ENCODE measurements at regions not wholly inside any gene's neighbourhood (a gene's known extent, or its start where the extent isn't known, plus 50 kb on each side); places are given as distances from the start of the nearest gene placed in this dataset.

DNA sequence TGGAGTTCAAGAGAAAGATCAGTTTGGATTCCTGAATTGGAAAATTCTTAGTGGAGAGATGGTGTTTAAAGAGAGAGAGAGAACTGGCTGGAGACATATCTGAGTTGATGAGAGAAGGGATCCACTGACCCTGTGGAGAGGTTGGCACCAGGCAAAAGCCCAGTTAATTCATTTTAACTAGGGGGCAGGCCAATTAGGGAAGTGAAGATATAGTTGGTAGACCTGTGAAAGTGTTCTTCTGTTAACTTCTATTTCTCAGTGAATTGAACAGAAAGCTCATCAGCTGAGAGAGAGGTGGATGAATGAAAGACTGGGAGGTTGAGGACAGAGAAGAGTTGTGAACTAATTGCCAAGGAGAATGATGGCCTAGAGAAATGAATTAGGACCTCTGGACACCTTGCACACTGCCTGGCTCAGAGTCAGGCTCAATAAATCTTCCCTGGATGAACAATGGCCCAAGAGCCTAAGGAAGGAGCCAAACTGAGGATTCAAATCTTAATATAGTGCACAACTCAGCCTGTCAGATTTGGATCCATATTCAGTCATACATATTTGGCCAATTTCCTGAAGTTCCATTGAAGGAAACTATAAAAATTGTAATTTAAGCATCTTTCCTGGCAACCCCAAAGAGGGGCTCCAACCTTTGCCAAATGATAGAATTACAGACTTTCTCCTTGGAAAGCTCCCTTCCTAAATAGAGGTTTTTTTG lies 82.2 kb upstream of the RMDN2 start:
- Histone ChIP-seq H3K27me3 (ENCODE audit: control insufficient read depth in 3 of 3, insufficient read depth in 3 of 3, low read length in 2 of 3) (peaks cover 0 to 2% (median 0%) of the 10 kb centered on the region in 3 donors), H3K4me3 (no peak overlapping the region), H3K27ac (ENCODE audit: low read depth in 1 of 2, low read length in 1 of 2) (no peak overlapping the region), H3K4me1 (ENCODE audit: control insufficient read depth in 5 of 5, insufficient read depth in 5 of 5, low read length in 5 of 5) (peaks cover 0 to 11% (median 0%) of the 10 kb centered on the region in 5 donors), H3K36me3 (ENCODE audit: control insufficient read depth in 4 of 4, insufficient read depth in 4 of 4, low read length in 4 of 4) (no peaks in the 10 kb centered on the region), H3K9me3 (ENCODE audit: control insufficient read depth in 4 of 4, insufficient read depth in 3 of 4, low read length in 3 of 4) (no peaks in the 10 kb centered on the region), H3K9ac (ENCODE audit: insufficient read depth in 1 of 2, low read length in 2 of 2) (no peak overlapping the region)
- DNase-seq (no peak), ATAC-seq (ENCODE audit: insufficient read depth, low FRiP score) (no peak)
- no peak for TF ChIP-seq CTCF (IDR thresholded peaks at IDR 0.05; ENCODE audit: control extremely low read depth, extremely low read depth)

DNA sequence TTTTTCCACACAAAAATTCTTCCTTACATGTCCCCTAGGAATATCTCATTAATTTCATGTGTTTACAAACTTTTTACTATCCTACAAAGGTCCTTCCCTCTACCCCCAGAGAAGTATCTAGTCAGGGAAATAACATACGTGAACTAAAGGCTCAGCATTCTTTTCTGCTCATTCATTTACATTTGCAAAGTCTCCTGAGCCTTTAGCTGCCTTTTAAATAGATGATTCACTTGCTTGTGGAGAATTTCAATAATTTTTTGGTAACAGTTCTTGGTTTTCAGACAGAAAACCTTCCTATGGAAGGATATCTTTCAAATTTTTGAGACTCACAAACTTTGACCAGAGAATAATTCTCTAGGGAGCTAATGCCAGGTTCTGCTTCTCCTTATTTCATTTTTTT lies 81.5 kb upstream of the RMDN2 start:
- Histone ChIP-seq H3K9me3 (ENCODE audit: control insufficient read depth in 4 of 4, insufficient read depth in 3 of 4, low read length in 3 of 4) (no peaks in the 10 kb centered on the region), H3K27ac (ENCODE audit: low read depth in 1 of 2, low read length in 1 of 2) (no peak overlapping the region), H3K36me3 (ENCODE audit: control insufficient read depth in 4 of 4, insufficient read depth in 4 of 4, low read length in 4 of 4) (no peaks in the 10 kb centered on the region), H3K4me3 (no peak overlapping the region), H3K27me3 (ENCODE audit: control insufficient read depth in 3 of 3, insufficient read depth in 3 of 3, low read length in 2 of 3) (peaks cover 0 to 2% (median 0%) of the 10 kb centered on the region in 3 donors), H3K4me1 (ENCODE audit: control insufficient read depth in 5 of 5, insufficient read depth in 5 of 5, low read length in 5 of 5) (peaks cover 0 to 5% (median 0%) of the 10 kb centered on the region in 5 donors), H3K9ac (ENCODE audit: insufficient read depth in 1 of 2, low read length in 2 of 2) (no peak overlapping the region)
- 0 to 3% methylated on average over 1 of the region's 1 CpG for WGBS, 2 donors
- ATAC-seq (ENCODE audit: insufficient read depth, low FRiP score) (no peak), DNase-seq (no peak)
- no peak for TF ChIP-seq CTCF (IDR thresholded peaks at IDR 0.05; ENCODE audit: control extremely low read depth, extremely low read depth)

DNA sequence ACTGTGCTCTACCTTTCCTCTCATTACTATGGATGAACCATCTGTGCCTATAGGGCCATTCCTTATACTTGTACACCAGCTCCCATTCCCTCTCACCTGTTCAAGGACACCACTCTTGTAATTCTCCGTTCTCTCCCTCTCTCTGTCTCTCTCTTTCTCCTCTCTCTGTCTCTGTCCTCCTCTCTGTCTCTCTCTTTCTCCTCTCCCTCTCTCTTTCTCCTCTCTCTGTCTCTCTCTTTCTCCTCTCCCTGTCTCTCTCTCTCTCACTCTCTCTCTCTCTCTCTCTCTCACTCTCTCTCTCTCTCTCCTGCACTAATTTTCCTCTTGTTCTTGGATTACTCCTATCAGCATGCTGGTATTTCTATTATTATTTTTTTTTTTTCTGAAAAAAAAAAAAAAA lies 78.9 kb upstream of the RMDN2 start:
- H3K4me1 ChIP-seq (ENCODE audit: control insufficient read depth in 5 of 5, insufficient read depth in 5 of 5, low read length in 5 of 5): no peaks in the 10 kb centered on the region
- H3K9me3 ChIP-seq (ENCODE audit: control insufficient read depth in 4 of 4, insufficient read depth in 3 of 4, low read length in 3 of 4): no peaks in the 10 kb centered on the region
- DNase-seq (no peak), ATAC-seq (ENCODE audit: insufficient read depth, low FRiP score) (no peak)
- WGBS, 2 donors: 0 to 93% methylated on average over 1 of the region's 1 CpG
- no peak overlapping the region for H3K4me3 ChIP-seq
- H3K27ac ChIP-seq (ENCODE audit: low read depth in 1 of 2, low read length in 1 of 2): no peak overlapping the region
- peaks cover 0 to 2% (median 0%) of the 10 kb centered on the region in 3 donors for H3K27me3 ChIP-seq (ENCODE audit: control insufficient read depth in 3 of 3, insufficient read depth in 3 of 3, low read length in 2 of 3)
- no peak overlapping the region for H3K9ac ChIP-seq (ENCODE audit: insufficient read depth in 1 of 2, low read length in 2 of 2)
- H3K36me3 ChIP-seq (ENCODE audit: control insufficient read depth in 4 of 4, insufficient read depth in 4 of 4, low read length in 4 of 4): no peaks in the 10 kb centered on the region
- no peak for TF ChIP-seq CTCF (IDR thresholded peaks at IDR 0.05; ENCODE audit: control extremely low read depth, extremely low read depth)

DNA sequence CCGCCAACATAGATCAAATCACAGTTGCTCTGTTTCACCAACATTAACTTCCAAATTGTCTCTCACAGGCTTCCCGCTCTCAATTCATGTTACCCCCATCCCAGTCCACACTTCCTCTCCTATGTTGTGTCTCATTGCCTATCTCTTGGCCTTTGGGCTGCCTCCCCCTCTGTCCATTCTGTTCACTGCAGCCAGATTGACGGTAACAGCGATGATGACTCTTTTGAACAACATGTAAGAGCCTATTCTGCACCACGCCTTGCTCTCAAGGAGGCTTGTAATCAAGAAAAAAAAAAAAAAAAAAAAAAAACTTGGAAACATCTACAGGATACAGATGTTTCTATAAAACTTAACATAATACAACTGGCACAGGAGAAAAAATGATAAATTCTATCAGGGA lies 77.3 kb upstream of the RMDN2 start:
- Histone ChIP-seq H3K4me1 (ENCODE audit: control insufficient read depth in 5 of 5, insufficient read depth in 5 of 5, low read length in 5 of 5) (no peaks in the 10 kb centered on the region), H3K36me3 (ENCODE audit: control insufficient read depth in 4 of 4, insufficient read depth in 4 of 4, low read length in 4 of 4) (no peaks in the 10 kb centered on the region), H3K27ac (ENCODE audit: low read depth in 1 of 2, low read length in 1 of 2) (no peak overlapping the region), H3K9me3 (ENCODE audit: control insufficient read depth in 4 of 4, insufficient read depth in 3 of 4, low read length in 3 of 4) (no peaks in the 10 kb centered on the region), H3K27me3 (ENCODE audit: control insufficient read depth in 3 of 3, insufficient read depth in 3 of 3, low read length in 2 of 3) (peaks cover 0 to 2% (median 0%) of the 10 kb centered on the region in 3 donors), H3K9ac (ENCODE audit: insufficient read depth in 1 of 2, low read length in 2 of 2) (no peak overlapping the region), H3K4me3 (no peak overlapping the region)
- no peak for ATAC-seq (ENCODE audit: insufficient read depth, low FRiP score)
- no peak for TF ChIP-seq CTCF (IDR thresholded peaks at IDR 0.05; ENCODE audit: control extremely low read depth, extremely low read depth)
- WGBS, 2 donors: 89 to 96% methylated on average over 5 of the region's 5 CpGs
- no peak for DNase-seq
